HEK293T (cell line): ENCODE measurements at regions not wholly inside any gene's neighbourhood (a gene's known extent, or its start where the extent isn't known, plus 50 kb on each side); places are given as distances from the start of the nearest gene placed in this dataset.
"Not testable (repeated sequence)": the region's sequence is repeated elsewhere in the genome, so short reads cannot be mapped to it uniquely, and the experiment has no call there.

Source experiments
- CTCF ChIA-PET: fragments of 350-600 bp; formaldehyde crosslinking; extraction: SDS; loops from one replicate; lab custom pipeline; 2021; ENCODE audit warnings: antibody characterized with exemption, inconsistent platforms; lab: Yijun Ruan, JAX
- POLR2A ChIA-PET: fragments of 350-600 bp; formaldehyde crosslinking; extraction: SDS; loops from one replicate; lab custom pipeline; 2020; ENCODE audit warnings: antibody characterized with exemption, inconsistent platforms; lab: Yijun Ruan, JAX
- DNase-seq: peaks from one replicate; pipeline ENCODE4 v3.0.0; 2012; ENCODE audit warnings: mixed read lengths; ENCODE audit errors: extremely low spot score
- ARNT ChIP-seq: fragments of 450-650 bp; IDR thresholded peaks from 2 replicates; pipeline ENCODE4 v1.6.1; 2017; ENCODE audit warnings: mild to moderate bottlenecking
- BHLHE40 ChIP-seq: fragments of 450-650 bp; IDR thresholded peaks from 2 replicates; pipeline ENCODE4 v1.6.1; 2016; ENCODE audit warnings: mild to moderate bottlenecking, moderate library complexity, borderline replicate concordance
- CTBP1 ChIP-seq: fragments of 450-650 bp; IDR thresholded peaks from 2 replicates; pipeline ENCODE4 v1.6.1; 2016; ENCODE audit warnings: borderline replicate concordance
- ELF4 ChIP-seq: fragments of 450-650 bp; IDR thresholded peaks from 2 replicates; pipeline ENCODE4 v1.6.1; 2017; ENCODE audit warnings: antibody characterized with exemption
- FOXA1 ChIP-seq: fragments of 450-650 bp; IDR thresholded peaks from 2 replicates; pipeline ENCODE4 v1.6.1; 2016; ENCODE audit warnings: mild to moderate bottlenecking
- FOXM1 ChIP-seq: fragments of 450-650 bp; IDR thresholded peaks from 2 replicates; pipeline ENCODE4 v1.6.1; 2017; ENCODE audit warnings: mild to moderate bottlenecking, borderline replicate concordance
- L3MBTL2 ChIP-seq: fragments of 450-650 bp; conservative IDR thresholded peaks from 2 replicates; pipeline ENCODE4 v1.6.1; 2016; ENCODE audit warnings: mild to moderate bottlenecking
- LEF1 ChIP-seq: fragments of 450-650 bp; IDR thresholded peaks from 2 replicates; pipeline ENCODE4 v1.6.1; 2017; ENCODE audit warnings: mild to moderate bottlenecking, borderline replicate concordance
- NFRKB ChIP-seq: fragments of 450-650 bp; IDR thresholded peaks from 2 replicates; pipeline ENCODE4 v1.6.1; 2016; ENCODE audit warnings: mild to moderate bottlenecking, moderate library complexity
- PKNOX1 ChIP-seq: fragments of 450-650 bp; IDR thresholded peaks from 2 replicates; pipeline ENCODE4 v1.6.1; 2016
- SUZ12 ChIP-seq: fragments of 450-650 bp; IDR thresholded peaks from 2 replicates; pipeline ENCODE4 v1.6.1; 2016; ENCODE audit warnings: mild to moderate bottlenecking
- TARDBP ChIP-seq: fragments of 450-650 bp; IDR thresholded peaks from 2 replicates; pipeline ENCODE4 v1.6.1; 2016
- ZNF384 ChIP-seq: fragments of 450-650 bp; IDR thresholded peaks from 2 replicates; pipeline ENCODE4 v1.6.1; 2016

- ChIA-PET CTCF (interaction anchor here (0.6 kb wide), 1 partner anchor 951 kb away, joined by 4 read pairs; no protein-coding TSS in a partner anchor), POLR2A (no interaction called here)
- TF ChIP-seq ELF4: no peak
- TF ChIP-seq FOXA1: no peak
- no peak for TF ChIP-seq SUZ12
- TF ChIP-seq FOXM1: no peak
- no peak for TF ChIP-seq TARDBP
- no peak for TF ChIP-seq ZNF384
- no peak for TF ChIP-seq PKNOX1
- DNase-seq: no peak
Observed at GRCh38 chr5:54793468-54794134, 191.8 kb downstream of the ESM1 start.

DNA sequence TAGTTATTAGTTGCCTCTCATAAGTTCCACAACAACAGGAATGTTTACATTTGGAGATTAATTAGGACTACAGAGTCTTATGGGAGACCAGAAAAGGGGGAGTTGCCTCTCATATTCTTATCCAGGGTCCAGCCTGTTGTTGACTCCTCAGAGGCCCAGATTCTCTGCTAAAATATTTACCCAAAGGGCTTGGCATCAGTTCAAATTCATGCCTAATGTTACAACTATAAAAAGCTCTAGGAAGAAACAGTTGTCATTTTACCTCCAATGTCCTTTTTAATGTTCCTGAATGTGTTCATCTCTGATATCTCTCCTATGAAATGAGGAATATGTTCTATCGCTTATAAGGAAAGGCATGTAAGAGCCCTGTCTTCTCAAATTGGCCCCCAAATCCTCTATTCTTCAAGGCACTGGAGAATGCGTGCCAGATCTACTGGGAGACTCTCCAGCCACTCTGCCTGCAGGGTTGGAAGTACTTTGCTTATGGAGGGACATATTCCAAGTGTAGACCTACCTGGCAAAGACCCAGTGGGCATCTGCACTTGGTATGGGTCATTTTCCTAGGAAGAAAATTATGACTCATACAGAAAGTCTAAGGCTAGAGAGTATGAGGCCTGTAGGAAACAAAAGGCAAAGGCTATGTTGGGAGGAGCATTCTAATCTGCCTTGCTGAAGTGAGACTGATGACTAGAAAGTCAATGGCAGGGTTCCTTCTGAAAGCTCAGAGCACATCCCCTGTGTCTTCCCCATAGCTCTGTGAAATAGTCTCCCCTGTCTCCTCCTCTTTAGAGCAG is 192.6 kb downstream of the ESM1 start:
- DNase-seq: no peak
- CTCF ChIA-PET: interaction anchor here (0.5 kb wide), 1 partner anchor 77 kb away, joined by 6 read pairs; no protein-coding TSS in a partner anchor
- TF ChIP-seq ARNT (no peak), NFRKB (no peak)
- POLR2A ChIA-PET: no interaction called here

DNA sequence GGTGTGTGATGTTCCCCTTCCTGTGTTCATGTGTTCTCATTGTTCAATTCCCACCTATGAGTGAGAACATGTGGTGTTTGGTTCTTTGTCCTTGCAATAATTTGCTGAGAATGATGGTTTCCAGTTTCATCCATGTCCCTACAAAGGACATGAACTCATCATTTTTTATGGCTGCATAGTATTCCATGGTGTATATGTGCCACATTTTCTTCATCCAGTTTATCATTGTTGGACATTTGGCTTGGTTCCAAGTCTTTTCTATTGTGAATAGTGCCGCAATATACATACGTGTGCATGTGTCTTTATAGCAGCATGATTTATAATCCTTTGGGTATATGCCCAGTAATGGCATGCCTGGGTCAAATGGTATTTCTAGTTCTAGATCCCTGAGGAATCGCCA is 197.5 kb downstream of the ESM1 start:
- DNase-seq, CTCF ChIA-PET, POLR2A ChIA-PET: not testable (repeated sequence)

DNA sequence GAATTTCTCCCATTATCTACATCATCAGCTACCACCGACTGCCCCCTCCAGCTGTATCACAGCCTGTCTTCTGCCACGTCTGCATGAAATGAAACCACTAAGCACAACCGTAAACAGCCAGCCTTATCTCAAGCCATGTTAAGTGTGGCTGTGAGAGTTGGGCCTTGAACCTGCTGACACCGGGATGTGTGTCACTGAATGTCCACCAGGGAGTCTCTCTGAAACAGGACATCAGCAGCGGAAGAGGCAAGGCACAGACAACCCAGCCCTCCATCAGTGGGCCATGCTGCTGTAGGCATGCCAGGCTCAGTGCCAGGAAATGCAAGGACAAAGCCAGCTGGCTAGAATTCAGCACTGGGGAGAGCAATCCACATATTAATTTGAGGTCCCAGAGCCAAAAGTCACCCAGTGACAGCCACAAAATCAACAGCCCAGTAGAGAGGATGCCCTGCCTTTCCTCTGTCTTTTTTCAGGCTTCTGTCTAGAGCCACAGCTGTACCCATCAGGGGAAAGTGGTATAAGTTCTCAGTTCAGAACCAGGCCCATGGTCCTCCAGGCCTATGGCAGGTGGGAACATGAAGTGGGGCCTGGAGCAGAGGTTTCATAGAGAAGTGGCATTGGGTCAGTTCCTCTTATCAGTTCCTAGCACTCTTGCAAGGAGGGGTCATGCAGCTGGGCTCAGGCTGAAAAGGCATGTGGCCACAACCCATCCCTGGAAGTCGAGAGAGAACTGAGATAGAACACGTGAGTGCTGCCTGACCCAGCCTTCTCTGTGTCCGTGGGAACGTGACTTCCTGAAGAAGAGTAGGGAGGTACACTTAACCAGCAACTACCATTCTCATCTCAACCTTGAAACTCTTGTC is 199.4 kb downstream of the ESM1 start:
- POLR2A ChIA-PET: no interaction called here
- no peak for DNase-seq
- TF ChIP-seq PKNOX1 (no peak), FOXA1 (no peak), NFRKB (no peak)
- CTCF ChIA-PET: no interaction called here

GRCh38 chr5:54778783-54779182 is 206.6 kb downstream of the ESM1 start:
- no peak for TF ChIP-seq L3MBTL2
- DNase-seq: no peak
- CTCF ChIA-PET: no interaction called here
- POLR2A ChIA-PET: no interaction called here

DNA sequence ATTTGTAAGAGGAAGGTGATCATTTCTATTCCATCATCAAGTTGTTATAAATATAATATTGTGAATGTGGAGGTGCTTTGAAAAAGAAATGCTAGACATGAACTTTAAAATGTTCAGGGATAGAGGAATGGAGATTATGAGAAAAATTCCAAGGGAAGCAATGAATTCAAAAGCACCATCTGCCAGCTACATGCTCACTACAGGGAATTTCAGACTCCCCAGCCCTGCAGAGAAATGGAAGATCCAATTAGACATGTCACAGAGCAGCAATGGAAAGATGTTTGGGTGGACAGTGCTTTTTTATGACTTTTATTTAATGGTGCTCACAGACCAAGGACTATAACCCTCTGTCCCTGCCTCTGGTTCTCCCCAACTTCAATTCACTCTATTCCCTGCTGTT is 209.7 kb downstream of the ESM1 start:
- TF ChIP-seq ARNT: no peak
- ChIA-PET CTCF (no interaction called here), POLR2A (no interaction called here)
- DNase-seq: no peak

- no peak for DNase-seq
- CTCF ChIA-PET: no interaction called here
- POLR2A ChIA-PET: no interaction called here
- TF ChIP-seq L3MBTL2: no peak
- TF ChIP-seq PKNOX1: no peak
- no peak for TF ChIP-seq LEF1
- no peak for TF ChIP-seq BHLHE40
- TF ChIP-seq CTBP1: no peak
- TF ChIP-seq ZNF384: no peak
- TF ChIP-seq TARDBP: no peak
Observed at GRCh38 chr5:54774281-54775170, 210.9 kb downstream of the ESM1 start.
